ENCODE measurements at regions not wholly inside any gene's neighbourhood (a gene's known extent, or its start where the extent isn't known, plus 50 kb on each side); places are given as distances from the start of the nearest gene placed in this dataset.

DNA sequence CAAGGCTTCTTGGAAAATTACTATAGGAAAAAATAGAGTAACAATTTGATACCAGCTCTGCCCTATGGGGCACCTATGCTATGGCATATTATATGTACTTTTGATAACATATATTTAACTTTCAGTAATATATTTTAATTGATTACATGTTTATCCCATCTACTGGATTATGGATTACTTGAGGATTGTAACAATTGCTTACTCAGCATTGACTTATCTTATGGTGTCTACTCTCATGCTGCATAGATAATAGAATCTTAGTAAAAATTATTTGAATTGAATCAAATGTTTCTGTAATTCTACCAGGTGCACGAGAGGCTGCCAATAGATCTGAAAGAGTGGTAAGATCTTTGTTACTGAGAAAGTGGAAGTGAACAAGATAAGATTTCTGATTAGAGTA lies 57.8 kb upstream of the CALCR start:
- TF ChIP-seq, protein P1, sequence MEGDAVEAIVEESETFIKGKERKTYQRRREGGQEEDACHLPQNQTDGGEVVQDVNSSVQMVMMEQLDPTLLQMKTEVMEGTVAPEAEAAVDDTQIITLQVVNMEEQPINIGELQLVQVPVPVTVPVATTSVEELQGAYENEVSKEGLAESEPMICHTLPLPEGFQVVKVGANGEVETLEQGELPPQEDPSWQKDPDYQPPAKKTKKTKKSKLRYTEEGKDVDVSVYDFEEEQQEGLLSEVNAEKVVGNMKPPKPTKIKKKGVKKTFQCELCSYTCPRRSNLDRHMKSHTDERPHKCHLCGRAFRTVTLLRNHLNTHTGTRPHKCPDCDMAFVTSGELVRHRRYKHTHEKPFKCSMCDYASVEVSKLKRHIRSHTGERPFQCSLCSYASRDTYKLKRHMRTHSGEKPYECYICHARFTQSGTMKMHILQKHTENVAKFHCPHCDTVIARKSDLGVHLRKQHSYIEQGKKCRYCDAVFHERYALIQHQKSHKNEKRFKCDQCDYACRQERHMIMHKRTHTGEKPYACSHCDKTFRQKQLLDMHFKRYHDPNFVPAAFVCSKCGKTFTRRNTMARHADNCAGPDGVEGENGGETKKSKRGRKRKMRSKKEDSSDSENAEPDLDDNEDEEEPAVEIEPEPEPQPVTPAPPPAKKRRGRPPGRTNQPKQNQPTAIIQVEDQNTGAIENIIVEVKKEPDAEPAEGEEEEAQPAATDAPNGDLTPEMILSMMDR (IDR thresholded peaks at IDR 0.05; ENCODE audit: low read length) = no peak
- TF ChIP-seq EZH2 (IDR thresholded peaks at IDR 0.05; ENCODE audit: borderline replicate concordance, low read length) = no peak
